Endometrium (tissue), 2 donors: ENCODE measurements at regions not wholly inside any gene's neighbourhood (a gene's known extent, or its start where the extent isn't known, plus 50 kb on each side); places are given as distances from the start of the nearest gene placed in this dataset.
"Not testable (repeated sequence)": the region's sequence is repeated elsewhere in the genome, so short reads cannot be mapped to it uniquely, and the experiment has no call there.

ENCODE experiments used
- FAIRE-seq: peaks from 2 replicates; lab custom pipeline; 2012; peaks lifted over from hg19 to GRCh38; lab: Jason Lieb, UNC
- donor health status: control.
- donor health status: control.

- no peak for FAIRE-seq
Measured at GRCh38 chr3:118775021-118775420, 259.6 kb downstream of the IGSF11 start.

GRCh38 chr3:118778201-118778600 is 256.4 kb downstream of the IGSF11 start:
- FAIRE-seq, result no peak

- no peak for FAIRE-seq
Measured at GRCh38 chr3:118781232-118781631, 253.4 kb downstream of the IGSF11 start.

GRCh38 chr3:118781839-118782238 is 252.8 kb downstream of the IGSF11 start:
- FAIRE-seq, result no peak

- FAIRE-seq, result no peak
Measured at GRCh38 chr3:118782755-118783202, 251.9 kb downstream of the IGSF11 start.

GRCh38 chr3:118785415-118785814 is 249.2 kb downstream of the IGSF11 start:
- FAIRE-seq, result no peak

GRCh38 chr3:118791246-118791645 is 243.4 kb downstream of the IGSF11 start:
- no peak for FAIRE-seq

GRCh38 chr3:118792191-118792590 is 242.5 kb downstream of the IGSF11 start:
- FAIRE-seq, result no peak

DNA sequence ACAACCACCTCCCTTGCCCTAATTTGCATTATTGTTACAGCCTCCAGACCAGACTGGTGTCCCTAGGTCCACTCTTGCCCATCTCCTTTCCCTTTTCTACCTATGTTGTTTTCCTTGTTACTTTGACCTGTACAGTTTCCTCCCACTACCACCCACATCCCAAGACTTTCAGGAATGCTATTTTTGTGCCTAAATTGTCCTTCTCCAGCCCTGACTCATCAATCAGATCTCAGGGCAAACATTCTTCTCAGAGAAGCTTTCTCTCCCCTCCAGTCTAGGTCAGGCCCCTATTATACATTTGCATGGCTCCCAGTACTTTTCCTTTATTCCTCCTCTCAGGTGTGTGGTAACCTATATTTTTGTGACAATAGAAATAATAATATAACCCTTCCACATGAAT is 241.5 kb downstream of the IGSF11 start:
- no peak for FAIRE-seq

- FAIRE-seq, result no peak
Measured at GRCh38 chr3:118799303-118799702, 235.3 kb downstream of the IGSF11 start.

GRCh38 chr3:118801899-118802298 is 232.7 kb downstream of the IGSF11 start:
- FAIRE-seq, result no peak

GRCh38 chr3:118802325-118803095 is 232.1 kb downstream of the IGSF11 start:
- FAIRE-seq, result no peak

GRCh38 chr3:118803096-118803476 is 231.6 kb downstream of the IGSF11 start:
- no peak for FAIRE-seq

DNA sequence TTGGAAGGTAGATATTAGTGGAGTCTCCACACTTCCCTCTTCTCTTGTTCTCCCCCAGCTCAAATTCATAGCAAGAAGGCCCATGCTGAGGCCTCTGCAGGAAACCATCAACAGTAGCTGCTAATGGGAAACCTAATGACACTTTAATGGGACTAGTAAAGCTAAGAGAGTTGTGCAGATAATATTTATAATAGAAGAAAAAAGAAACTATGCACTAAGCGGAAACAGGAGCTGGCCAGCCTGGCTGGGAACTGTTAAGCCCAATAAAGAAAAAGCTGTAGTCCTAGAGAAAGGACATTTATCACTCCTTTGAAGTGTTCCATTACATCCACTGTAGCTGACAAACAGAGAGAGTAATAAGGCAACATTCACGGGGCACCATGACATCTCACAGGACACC is 229.6 kb downstream of the IGSF11 start:
- no peak for FAIRE-seq

DNA sequence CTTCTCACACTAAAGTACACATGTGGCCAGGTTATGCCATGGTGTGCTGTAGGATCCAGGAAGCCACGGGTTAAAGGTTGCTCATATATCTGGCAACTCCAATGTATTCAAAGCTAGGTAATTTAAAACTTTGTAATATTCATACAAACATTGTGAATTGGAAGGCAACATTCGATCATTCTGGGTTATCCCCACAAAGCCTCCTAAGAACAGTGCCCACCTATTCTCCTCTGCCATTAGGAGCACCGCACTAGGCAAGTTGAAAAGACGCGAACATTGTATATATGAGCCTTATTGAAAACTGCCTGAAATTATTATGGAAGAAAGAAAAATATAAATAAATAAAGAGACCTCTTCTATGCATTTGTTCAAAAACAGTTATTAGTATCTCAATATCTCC is 228.2 kb downstream of the IGSF11 start:
- no peak for FAIRE-seq

GRCh38 chr3:118807349-118807748 is 227.3 kb downstream of the IGSF11 start:
- not testable (repeated sequence) for FAIRE-seq

DNA sequence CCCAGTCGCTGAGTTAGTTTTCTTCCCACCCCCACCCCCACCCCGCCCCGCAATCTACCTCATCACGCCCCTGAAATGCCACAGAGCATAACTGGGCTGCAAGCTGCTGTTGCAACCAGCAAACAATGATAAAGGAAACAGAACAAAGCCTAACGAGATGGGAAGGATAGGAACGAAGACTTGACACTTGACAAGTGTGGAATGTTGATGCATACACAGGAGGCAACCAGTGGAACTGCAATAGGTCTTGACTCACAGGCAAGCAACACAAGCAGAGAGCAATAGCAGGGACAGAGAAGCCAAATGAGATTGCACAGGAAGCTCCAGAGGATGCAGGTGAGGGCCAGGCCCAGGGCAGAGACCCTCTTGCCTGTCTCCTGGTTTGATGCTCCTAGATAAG is 225.9 kb downstream of the IGSF11 start:
- no peak for FAIRE-seq

DNA sequence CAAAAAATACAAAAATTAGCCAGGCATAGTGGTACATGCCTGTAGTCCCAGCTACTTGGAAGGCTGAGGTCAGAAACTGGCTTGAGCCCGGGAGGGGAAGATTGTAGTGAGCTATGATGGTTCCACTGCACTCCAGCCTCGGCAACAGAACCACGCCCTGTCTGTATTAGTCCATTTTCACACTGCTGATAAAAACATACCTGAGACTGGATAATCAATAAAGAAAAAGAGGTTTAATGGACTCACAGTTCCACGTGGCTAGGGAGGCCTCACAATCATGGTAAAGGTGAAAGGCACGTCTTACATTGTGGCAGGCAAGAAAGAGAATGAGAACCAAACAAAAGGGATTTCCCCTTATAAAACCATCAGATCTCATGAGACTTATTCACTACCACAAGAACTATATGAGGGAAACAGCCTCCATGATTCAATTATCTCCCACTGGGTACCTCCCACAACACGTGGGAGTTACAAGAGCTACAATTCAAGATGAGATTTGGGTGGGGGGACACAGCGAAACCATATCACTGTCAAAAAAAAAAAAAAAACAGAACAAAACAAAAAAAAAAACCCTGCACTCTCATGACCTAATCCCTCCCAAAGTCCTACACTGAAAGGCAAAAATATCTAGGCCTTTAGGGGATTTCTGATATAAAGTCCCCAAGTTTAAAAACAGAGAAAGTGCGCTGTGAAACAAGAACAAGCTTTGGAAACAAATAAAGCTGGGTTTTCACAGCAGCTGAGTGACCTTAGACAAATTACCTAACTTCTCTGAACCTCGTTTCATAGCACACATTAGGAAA is 224.7 kb downstream of the IGSF11 start:
- no peak for FAIRE-seq

DNA sequence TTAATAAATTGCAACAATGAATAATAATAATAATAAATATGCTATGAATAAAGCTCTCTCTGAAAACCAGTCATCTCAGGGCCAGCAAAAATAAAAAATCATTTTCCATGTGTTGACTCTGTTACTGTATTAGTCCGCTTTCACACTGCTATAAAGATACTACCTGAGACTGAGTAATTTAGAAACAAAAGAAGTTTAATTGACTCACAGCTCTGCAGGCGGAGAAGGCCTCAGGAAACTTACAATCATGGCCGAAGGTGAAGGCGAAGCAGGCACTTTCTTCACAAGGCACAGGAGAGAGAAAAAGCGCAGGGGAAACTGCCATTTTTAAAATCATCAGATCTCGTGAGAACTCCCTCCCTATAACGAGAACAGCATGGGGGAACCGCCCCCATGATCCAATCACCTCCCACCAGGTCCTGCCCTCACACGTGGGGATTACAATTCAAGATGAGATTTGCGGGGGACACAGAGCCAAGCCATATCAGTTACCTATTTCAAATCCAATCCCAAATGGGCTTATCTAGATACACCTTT is 224.1 kb downstream of the IGSF11 start:
- FAIRE-seq, result no peak

GRCh38 chr3:118811236-118811732 is 223.4 kb downstream of the IGSF11 start:
- peak; percentile 45 for FAIRE-seq

GRCh38 chr3:118813472-118813871 is 221.2 kb downstream of the IGSF11 start:
- no peak for FAIRE-seq

- FAIRE-seq, result peak; percentile 48
Measured at GRCh38 chr3:118817748-118818165, 216.9 kb downstream of the IGSF11 start.

- FAIRE-seq, result no peak
Measured at GRCh38 chr3:118818386-118818785, 216.3 kb downstream of the IGSF11 start.
